HCT116 (cell line): ENCODE measurements at regions not wholly inside any gene's neighbourhood (a gene's known extent, or its start where the extent isn't known, plus 50 kb on each side); places are given as distances from the start of the nearest gene placed in this dataset.

Experiments
- ATAC-seq: fragments of 200-7000 bp; cut with Tn5 transposase; 2 replicates; pipeline ENCODE4 v1.9.1; 2020; ENCODE audit warnings: mild to moderate bottlenecking, moderate library complexity
- BruUV-seq: library from RNA; stranded (reverse); fragments of 400-500 nt; replicated peaks from 2 replicates; lab custom pipeline; 2021; lab: Mats Ljungman, UMichigan
- CTCF ChIA-PET: fragments of 300-600 bp; sonication (Branson Sonifier 250); formaldehyde crosslinking; loops from one replicate; lab custom pipeline; 2021; ENCODE audit warnings: antibody characterized with exemption; lab: Charles Lee
- POLR2A ChIA-PET: fragments of 300-600, 350-600 bp; sonication (Branson Sonifier 250); formaldehyde crosslinking; loops from one replicate; lab custom pipeline; 2021; ENCODE audit warnings: antibody characterized with exemption; lab: Charles Lee
- RAD21 ChIA-PET, 2 experiments: fragments of 300-600 bp; sonication (Branson Sonifier 250); formaldehyde crosslinking; loops; one replicate each; lab custom pipeline; 2023; ENCODE audit warnings: low total read pairs in 2 of 2; ENCODE audit not compliant: uncharacterized antibody in 2 of 2, unreplicated experiment in 2 of 2, low non-redundant PET in 1 of 2; lab: Charles Lee
- DNase-seq: peaks from one replicate; pipeline ENCODE4 v3.0.0-alpha.2; 2010; ENCODE audit warnings: low read depth, low spot score
- H2AFZ ChIP-seq: fragments of 200-600 bp; shearing (Covaris generic), sonication (generic); 2 replicates; pipeline ENCODE4 v1.6.1; 2017; ENCODE audit warnings: low read depth, mixed run types, mixed read lengths, antibody characterized with exemption, low read length; ENCODE audit not compliant: poor library complexity, severe bottlenecking
- H3K27ac ChIP-seq: 2 replicates; pipeline ENCODE4 v1.5.1; 2012; ENCODE audit warnings: low read depth, low read length
- H3K27me3 ChIP-seq: fragments of 200-600 bp; sonication (generic); 2 replicates; pipeline ENCODE4 v1.6.1; 2016; ENCODE audit warnings: mixed run types, low read length, mixed read lengths; ENCODE audit not compliant: insufficient read depth
- H3K36me3 ChIP-seq, 2 experiments: fragments of 200-500 bp in 1 of 2; fragments of 200-600 bp in 1 of 2; sonication (Bioruptor generic) in 1 of 2; sonication (generic) in 1 of 2; 2 replicates each; pipeline versions ENCODE4 v1.5.1 to v1.6.1; 2014 to 2016; ENCODE audit warnings: low read length in 2 of 2, inconsistent platforms in 1 of 2, mixed read lengths in 1 of 2, mixed run types in 1 of 2; ENCODE audit not compliant: insufficient read depth in 2 of 2, control insufficient read depth in 1 of 2
- H3K4me1 ChIP-seq, 2 experiments: fragments of 200-600 bp in 1 of 2; sonication (generic) in 1 of 2; 2 replicates each; pipeline versions ENCODE4 v1.5.1 to v1.6.1; 2012 to 2017; ENCODE audit warnings: low read length in 2 of 2, inconsistent platforms in 1 of 2, mild to moderate bottlenecking in 1 of 2, mixed read lengths in 1 of 2, mixed run types in 1 of 2, moderate library complexity in 1 of 2; ENCODE audit not compliant: insufficient read depth in 2 of 2, control insufficient read depth in 1 of 2
- H3K4me2 ChIP-seq: fragments of 200-600 bp; sonication (generic); 2 replicates; pipeline ENCODE4 v1.6.1; 2017; ENCODE audit warnings: mixed run types, low read length, mixed read lengths
- H3K4me3 ChIP-seq, 2 experiments: fragments of 200-600 bp in 1 of 2; sonication (generic) in 1 of 2; replicated peaks in 1 of 2; 2 replicates each; pipeline ENCODE4 v1.5.1; 2011 to 2016; ENCODE audit warnings: low read length in 2 of 2, control low read depth in 1 of 2, low read depth in 1 of 2, mild to moderate bottlenecking in 1 of 2, mixed read lengths in 1 of 2, mixed run types in 1 of 2
- H3K79me2 ChIP-seq: fragments of 200-600 bp; sonication (generic); 2 replicates; pipeline ENCODE4 v1.6.1; 2017; ENCODE audit warnings: mild to moderate bottlenecking, mixed run types, low read length, moderate library complexity, mixed read lengths; ENCODE audit not compliant: insufficient read depth
- H3K9ac ChIP-seq: fragments of 200-600 bp; sonication (generic); 2 replicates; pipeline ENCODE4 v1.6.1; 2016; ENCODE audit warnings: low read length, mixed read lengths
- H3K9me2 ChIP-seq: fragments of 200-600 bp; sonication (generic), shearing (Covaris generic); 2 replicates; pipeline ENCODE4 v1.6.1; 2017; ENCODE audit warnings: mixed run types, mild to moderate bottlenecking, moderate library complexity; ENCODE audit not compliant: insufficient read depth
- H3K9me3 ChIP-seq, 2 experiments: fragments of 200-500 bp in 1 of 2; fragments of 200-600 bp in 1 of 2; sonication (Bioruptor generic) in 1 of 2; sonication (generic) in 1 of 2; 2 replicates each; pipeline ENCODE4 v1.6.1; 2014 to 2017; ENCODE audit warnings: low read length in 2 of 2, mixed read lengths in 2 of 2, inconsistent platforms in 1 of 2, low read depth in 1 of 2, mild to moderate bottlenecking in 1 of 2, mixed run types in 1 of 2, moderate library complexity in 1 of 2; ENCODE audit not compliant: control insufficient read depth in 1 of 2, insufficient read depth in 1 of 2
- H4K20me1 ChIP-seq: fragments of 200-600 bp; sonication (generic), shearing (Covaris generic); 2 replicates; pipeline ENCODE4 v1.6.1; 2017; ENCODE audit warnings: mixed run types, mild to moderate bottlenecking, moderate library complexity; ENCODE audit not compliant: insufficient read depth
- CTCF ChIP-seq, 3 experiments: fragments of 200-600 bp in 1 of 3; sonication (generic) in 1 of 3; IDR thresholded peaks in 2 of 3; conservative IDR thresholded peaks in 1 of 3; 2 replicates each; pipeline ENCODE4 v1.5.1; 2012 to 2017; ENCODE audit warnings: low read depth in 2 of 3, low read length in 2 of 3, antibody characterized with exemption in 1 of 3, borderline replicate concordance in 1 of 3, control low read depth in 1 of 3, mild to moderate bottlenecking in 1 of 3, mixed read lengths in 1 of 3, mixed run types in 1 of 3, moderate library complexity in 1 of 3; ENCODE audit not compliant: insufficient read depth in 1 of 3
- EZH2 ChIP-seq: fragments of 200-600 bp; sonication (generic); IDR thresholded peaks from 2 replicates; pipeline ENCODE4 v1.6.1; 2017; ENCODE audit warnings: antibody characterized with exemption, mixed run types
- JUND ChIP-seq: IDR thresholded peaks from 2 replicates; pipeline ENCODE4 v1.6.1; 2012
- POLR2AphosphoS5 ChIP-seq: IDR thresholded peaks from 2 replicates; pipeline ENCODE4 v1.6.1; 2011; ENCODE audit warnings: mild to moderate bottlenecking, low read depth, low read length, moderate library complexity
- RAD21 ChIP-seq: IDR thresholded peaks from 2 replicates; pipeline ENCODE4 v1.6.1; 2012; ENCODE audit warnings: low read depth, mild to moderate bottlenecking
- SP1 ChIP-seq: IDR thresholded peaks from 2 replicates; pipeline ENCODE4 v1.6.1; 2012; ENCODE audit warnings: low read depth
- YY1 ChIP-seq: IDR thresholded peaks from 2 replicates; pipeline ENCODE4 v1.6.1; 2011; ENCODE audit warnings: low read length, low read depth, moderate library complexity, mild to moderate bottlenecking; ENCODE audit not compliant: insufficient replicate concordance; ENCODE audit errors: extremely low read depth
- ZFX ChIP-seq: fragments of 450-650 bp; IDR thresholded peaks from 2 replicates; pipeline ENCODE4 v1.6.1; 2017
- ZNF274 ChIP-seq: fragments of 200-500 bp; sonication (Bioruptor generic); IDR thresholded peaks from 2 replicates; pipeline ENCODE4 v1.6.1; 2014; ENCODE audit warnings: mild to moderate bottlenecking, low read depth, low read length, inconsistent platforms
- intact Hi-C: fragments of 100-400 bp; cut with micrococcal nuclease; formaldehyde crosslinking; loops from 2 replicates; pipeline ENCODE4 v1.10.0; 2022
- TF ChIP-seq, protein P1 (sequence below): IDR thresholded peaks from 2 replicates; pipeline ENCODE4 v1.6.1; 2012

- ChIA-PET RAD21 (no interaction called here), CTCF (no interaction called here), POLR2A (no interaction called here)
- Histone ChIP-seq H3K9me3 (peaks cover 6 to 20% of the 10 kb centered on the region in 2 experiments; a peak in 2 of 4 replicates), H3K27ac (no peak overlapping the region), H3K4me3 (no peak overlapping the region), H3K4me2 (no peak overlapping the region), H4K20me1 (no peaks in the 10 kb centered on the region), H3K79me2 (no peaks in the 10 kb centered on the region), H3K27me3 (no peaks in the 10 kb centered on the region), H3K36me3 (no peaks in the 10 kb centered on the region), H3K9me2 (no peaks in the 10 kb centered on the region), H3K4me1 (no peaks in the 10 kb centered on the region), H3K9ac (no peak overlapping the region), H2AFZ (no peak overlapping the region)
- no peak for DNase-seq
- ATAC-seq = no peak
- TF ChIP-seq JUND (no peak), SP1 (no peak), POLR2AphosphoS5 (no peak), CTCF (IDR thresholded peaks at IDR 0.05 in 2 of 3, conservative IDR thresholded peaks at IDR 0.05 in 1 of 3; ENCODE audit: borderline replicate concordance in 1 of 3, insufficient read depth in 1 of 3, low read depth in 2 of 3, low read length in 2 of 3) (no peak)
- TF ChIP-seq, protein P1, sequence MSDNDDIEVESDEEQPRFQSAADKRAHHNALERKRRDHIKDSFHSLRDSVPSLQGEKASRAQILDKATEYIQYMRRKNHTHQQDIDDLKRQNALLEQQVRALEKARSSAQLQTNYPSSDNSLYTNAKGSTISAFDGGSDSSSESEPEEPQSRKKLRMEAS = no peak
- BruUV-seq = no TSS peak
- intact Hi-C loops = no loop called here
These were observed 817.1 kb downstream of the TLR4 start for GRCh38 chr9:118521261-118521660.

GRCh38 chr9:118522093-118523028, 818.2 kb downstream of the TLR4 start:
- no peaks in the 10 kb centered on the region for H3K79me2 ChIP-seq
- H4K20me1 ChIP-seq = no peaks in the 10 kb centered on the region
- BruUV-seq = no TSS peak
- no peak overlapping the region for H3K27ac ChIP-seq
- no peaks in the 10 kb centered on the region for H3K9me2 ChIP-seq
- H2AFZ ChIP-seq = no peak overlapping the region
- no peak overlapping the region for H3K9ac ChIP-seq
- ChIA-PET CTCF (no interaction called here), RAD21 (no interaction called here), POLR2A (no interaction called here)
- TF ChIP-seq YY1 (no peak), ZFX (no peak), EZH2 (no peak), RAD21 (0 out of 2 replicates have a peak, but pooled peaks have one; percentile 11), CTCF (IDR thresholded peaks at IDR 0.05 in 2 of 3, conservative IDR thresholded peaks at IDR 0.05 in 1 of 3; ENCODE audit: borderline replicate concordance in 1 of 3, insufficient read depth in 1 of 3, low read depth in 2 of 3, low read length in 2 of 3) (peak in 2 of 3 experiments; percentile 29; a peak in 2 of 6 replicates), ZNF274 (no peak)
- no peak overlapping the region for H3K4me2 ChIP-seq
- no peaks in the 10 kb centered on the region for H3K36me3 ChIP-seq
- H3K27me3 ChIP-seq = no peaks in the 10 kb centered on the region
- no peak for ATAC-seq
- H3K4me3 ChIP-seq = no peak overlapping the region
- intact Hi-C loops = no loop called here
- no peaks in the 10 kb centered on the region for H3K4me1 ChIP-seq
- DNase-seq = no peak
- H3K9me3 ChIP-seq = peaks cover 6 to 20% of the 10 kb centered on the region in 2 experiments; a peak in 2 of 4 replicates
